Tibial artery (tissue), 4 donors: ENCODE measurements at regions not wholly inside any gene's neighbourhood (a gene's known extent, or its start where the extent isn't known, plus 50 kb on each side); places are given as distances from the start of the nearest gene placed in this dataset.

ENCODE experiments used
- DNase-seq, 2 donors: peaks; one replicate each; pipeline ENCODE4 v3.0.0-alpha.2; 2019
- H3K27ac ChIP-seq, 2 donors: fragments of 200-600 bp; sonication (generic) in 1 of 2; 1 replicate in 1 of 2; 2 replicates in 1 of 2; pipeline ENCODE4 v1.5.1; 2018 to 2019; ENCODE audit warnings: mild to moderate bottlenecking in 1 of 2
- H3K27me3 ChIP-seq, 2 donors: fragments of 200-600 bp; sonication (generic) in 1 of 2; one replicate each; pipeline versions ENCODE4 v1.5.1 to v1.6.0; 2016 to 2019
- H3K36me3 ChIP-seq, 3 donors: fragments of 200-600 bp; sonication (generic) in 2 of 3; one replicate each; pipeline ENCODE4 v1.5.1; 2016 to 2019; ENCODE audit warnings: mild to moderate bottlenecking in 2 of 3
- H3K4me1 ChIP-seq, 4 donors: fragments of 200-600 bp; sonication (generic) in 2 of 4; 1 replicate in 3 of 4; 2 replicates in 1 of 4; pipeline ENCODE4 v1.5.1; 2016 to 2019
- H3K4me3 ChIP-seq, 2 donors: fragments of 200-600 bp; sonication (generic) in 1 of 2; 1 replicate in 1 of 2; 2 replicates in 1 of 2; pipeline ENCODE4 v1.5.1; 2018 to 2019; ENCODE audit warnings: mild to moderate bottlenecking in 2 of 2
- H3K9me3 ChIP-seq, 3 donors: fragments of 200-600 bp; sonication (generic) in 1 of 3; one replicate each; pipeline ENCODE4 v1.5.1; 2016 to 2019
- CTCF ChIP-seq, 2 experiments: fragments of 200-600 bp in 1 of 2; fragments of 450-650 bp in 1 of 2; IDR thresholded peaks; one replicate each; pipeline ENCODE4 v1.5.1; 2017 to 2019; ENCODE audit warnings: antibody characterized with exemption in 2 of 2, mild to moderate bottlenecking in 1 of 2, moderate library complexity in 1 of 2
- intact Hi-C: fragments of 100-400 bp; cut with DNase I; formaldehyde crosslinking; loops from one replicate; pipeline ENCODE4 v1.15.0; 2023; ENCODE audit warnings: low total_unique reads

- intact Hi-C loops, result no loop called here
- DNase-seq, result no peak
- no peaks in the 10 kb centered on the region for H3K4me1 ChIP-seq
- H3K27ac ChIP-seq, result no peak overlapping the region
- H3K27me3 ChIP-seq, result peaks cover 0 to 3% of the 10 kb centered on the region in 2 donors
- no peak overlapping the region for H3K4me3 ChIP-seq
- no peaks in the 10 kb centered on the region for H3K36me3 ChIP-seq
- no peak for TF ChIP-seq CTCF (IDR thresholded peaks at IDR 0.05)
- H3K9me3 ChIP-seq, result no peaks in the 10 kb centered on the region
Observed at GRCh38 chr10:33074443-33074842, 116.4 kb upstream of the ITGB1 start.

- H3K27ac ChIP-seq, result no peak overlapping the region
- no peak overlapping the region for H3K4me3 ChIP-seq
- intact Hi-C loops, result no loop called here
- H3K27me3 ChIP-seq, result peaks cover 0 to 3% of the 10 kb centered on the region in 2 donors
- no peaks in the 10 kb centered on the region for H3K36me3 ChIP-seq
- no peak for DNase-seq
- H3K4me1 ChIP-seq, result no peaks in the 10 kb centered on the region
- H3K9me3 ChIP-seq, result no peaks in the 10 kb centered on the region
- no peak for TF ChIP-seq CTCF (IDR thresholded peaks at IDR 0.05)
Observed at GRCh38 chr10:33073641-33074415, 115.8 kb upstream of the ITGB1 start.

- no peak for DNase-seq
- intact Hi-C loops, result no loop called here
Observed at GRCh38 chr10:33071857-33072256, 113.8 kb upstream of the ITGB1 start.

GRCh38 chr10:33070101-33070500 is 112.1 kb upstream of the ITGB1 start:
- Histone ChIP-seq H3K4me1 (no peaks in the 10 kb centered on the region), H3K27ac (no peak overlapping the region), H3K27me3 (no peaks in the 10 kb centered on the region), H3K4me3 (no peak overlapping the region), H3K9me3 (no peaks in the 10 kb centered on the region), H3K36me3 (no peaks in the 10 kb centered on the region)
- intact Hi-C loops, result no loop called here
- no peak for TF ChIP-seq CTCF (IDR thresholded peaks at IDR 0.05)
- no peak for DNase-seq

More at GRCh38 chr10:33071857-33072256, 113.8 kb upstream of the ITGB1 start:
- Histone ChIP-seq H3K9me3 (no peaks in the 10 kb centered on the region), H3K4me3 (no peak overlapping the region), H3K27ac (no peak overlapping the region), H3K27me3 (peaks cover 0 to 3% of the 10 kb centered on the region in 2 donors), H3K36me3 (no peaks in the 10 kb centered on the region), H3K4me1 (no peaks in the 10 kb centered on the region)
- TF ChIP-seq CTCF (IDR thresholded peaks at IDR 0.05), result no peak

- no peak overlapping the region for H3K27ac ChIP-seq
- intact Hi-C loops, result no loop called here
- no peaks in the 10 kb centered on the region for H3K4me1 ChIP-seq
- H3K36me3 ChIP-seq, result no peaks in the 10 kb centered on the region
- DNase-seq, result no peak
- H3K27me3 ChIP-seq, result no peaks in the 10 kb centered on the region
- no peak for TF ChIP-seq CTCF (IDR thresholded peaks at IDR 0.05)
- no peak overlapping the region for H3K4me3 ChIP-seq
- H3K9me3 ChIP-seq, result no peaks in the 10 kb centered on the region
Observed at GRCh38 chr10:33067917-33068316, 109.9 kb upstream of the ITGB1 start.
